ENCODE measurements at regions not wholly inside any gene's neighbourhood (a gene's known extent, or its start where the extent isn't known, plus 50 kb on each side); places are given as distances from the start of the nearest gene placed in this dataset.

DNA sequence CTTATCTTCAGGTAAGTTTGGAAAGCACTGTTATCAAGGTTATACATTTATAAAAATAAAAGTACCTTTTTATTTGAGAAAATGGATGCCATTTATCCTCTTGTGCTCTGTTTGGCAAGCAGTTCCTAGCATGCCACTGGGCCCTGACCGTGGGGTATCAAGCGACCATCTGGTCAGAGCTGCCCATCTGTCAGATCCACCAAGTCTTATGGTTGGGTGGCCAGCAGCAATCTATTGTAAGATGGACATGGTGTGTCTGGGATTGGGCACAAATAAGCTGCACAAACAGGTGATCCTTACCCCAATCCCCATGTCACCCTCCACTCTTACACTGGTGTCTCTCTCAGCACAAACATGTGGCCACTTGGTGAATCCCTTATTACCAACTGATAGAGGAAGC is 178.5 kb downstream of the DLEU7 start:
- H3K4me1 ChIP-seq (ENCODE audit: control insufficient read depth, insufficient read depth, low read length): no peaks in the 10 kb centered on the region
- no peak overlapping the region for H3K4me3 ChIP-seq (ENCODE audit: low read depth, low read length)
- H3K27ac ChIP-seq (ENCODE audit: extremely low read depth, low read depth, low read length): no peak overlapping the region
- ChIA-PET CTCF (no interaction called here), POLR2A (no interaction called here)
- H3K9me3 ChIP-seq (ENCODE audit: control insufficient read depth, insufficient read depth, low read depth, low read length): no peaks in the 10 kb centered on the region
- no peaks in the 10 kb centered on the region for H3K36me3 ChIP-seq (ENCODE audit: control insufficient read depth in 2 of 2, insufficient read depth in 1 of 2, low read length in 2 of 2)
- TF ChIP-seq ZNF174 (tag by site-specific recombination; IDR thresholded peaks at IDR 0.05): no peak
- TF ChIP-seq ZNF558 (tag by site-specific recombination; IDR thresholded peaks at IDR 0.05): no peak
- TF ChIP-seq ZNF660 (tag by site-specific recombination; IDR thresholded peaks at IDR 0.05): no peak
- TF ChIP-seq ZNF169 (tag by site-specific recombination; IDR thresholded peaks at IDR 0.05): no peak
- no peak for TF ChIP-seq ZNF350 (tag by site-specific recombination; IDR thresholded peaks at IDR 0.05)
- TF ChIP-seq ZNF501 (tag by site-specific recombination; IDR thresholded peaks at IDR 0.05): no peak

- H3K9me3 ChIP-seq (ENCODE audit: control insufficient read depth, insufficient read depth, low read depth, low read length): no peaks in the 10 kb centered on the region
- ChIA-PET CTCF (no interaction called here), POLR2A (no interaction called here)
- TF ChIP-seq ZNF132 (tag by site-specific recombination; IDR thresholded peaks at IDR 0.05; ENCODE audit: borderline replicate concordance) (no peak), TCF7L2 (IDR thresholded peaks at IDR 0.05; ENCODE audit: borderline replicate concordance, low read depth, low read length) (no peak), ZNF350 (tag by site-specific recombination; IDR thresholded peaks at IDR 0.05) (no peak), ZNF114 (tag by site-specific recombination; IDR thresholded peaks at IDR 0.05) (no peak), GLI4 (tag by site-specific recombination; IDR thresholded peaks at IDR 0.05) (no peak), HOXA7 (CRISPR knock-in tag; IDR thresholded peaks at IDR 0.05; ENCODE audit: borderline replicate concordance) (no peak), ZNF433 (tag by site-specific recombination; IDR thresholded peaks at IDR 0.05; ENCODE audit: low read depth) (no peak), ZNF777 (tag by site-specific recombination; IDR thresholded peaks at IDR 0.05; ENCODE audit: borderline replicate concordance) (no peak), KLF1 (tag by site-specific recombination; IDR thresholded peaks at IDR 0.05) (no peak), PBX3 (CRISPR knock-in tag; IDR thresholded peaks at IDR 0.05) (no peak), ZNF660 (tag by site-specific recombination; IDR thresholded peaks at IDR 0.05) (no peak), KLF16 (tag by site-specific recombination; IDR thresholded peaks at IDR 0.05) (no peak), ZNF548 (tag by site-specific recombination; IDR thresholded peaks at IDR 0.05) (no peak), ZBTB6 (tag by site-specific recombination; IDR thresholded peaks at IDR 0.05) (no peak)
- TF ChIP-seq, protein P1, sequence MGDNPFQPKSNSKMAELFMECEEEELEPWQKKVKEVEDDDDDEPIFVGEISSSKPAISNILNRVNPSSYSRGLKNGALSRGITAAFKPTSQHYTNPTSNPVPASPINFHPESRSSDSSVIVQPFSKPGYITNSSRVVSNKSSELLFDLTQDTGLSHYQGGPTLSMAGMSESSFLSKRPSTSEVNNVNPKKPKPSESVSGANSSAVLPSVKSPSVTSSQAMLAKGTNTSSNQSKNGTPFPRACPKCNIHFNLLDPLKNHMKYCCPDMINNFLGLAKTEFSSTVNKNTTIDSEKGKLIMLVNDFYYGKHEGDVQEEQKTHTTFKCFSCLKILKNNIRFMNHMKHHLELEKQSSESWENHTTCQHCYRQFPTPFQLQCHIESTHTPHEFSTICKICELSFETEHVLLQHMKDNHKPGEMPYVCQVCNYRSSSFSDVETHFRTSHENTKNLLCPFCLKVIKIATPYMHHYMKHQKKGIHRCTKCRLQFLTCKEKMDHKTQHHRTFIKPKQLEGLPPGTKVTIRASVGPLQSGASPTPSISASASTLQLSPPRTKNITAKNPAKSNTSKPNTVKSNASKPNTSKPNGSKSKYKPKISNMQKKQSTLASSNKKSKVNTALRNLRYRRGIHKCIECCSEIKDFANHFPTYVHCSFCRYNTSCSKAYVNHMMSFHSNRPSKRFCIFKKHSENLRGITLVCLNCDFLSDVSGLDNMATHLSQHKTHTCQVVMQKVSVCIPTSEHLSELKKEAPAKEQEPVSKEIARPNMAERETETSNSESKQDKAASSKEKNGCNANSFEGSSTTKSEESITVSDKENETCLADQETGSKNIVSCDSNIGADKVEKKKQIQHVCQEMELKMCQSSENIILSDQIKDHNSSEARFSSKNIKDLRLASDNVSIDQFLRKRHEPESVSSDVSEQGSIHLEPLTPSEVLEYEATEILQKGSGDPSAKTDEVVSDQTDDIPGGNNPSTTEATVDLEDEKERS (tag by site-specific recombination; IDR thresholded peaks at IDR 0.05): no peak
- TF ChIP-seq, protein P2, sequence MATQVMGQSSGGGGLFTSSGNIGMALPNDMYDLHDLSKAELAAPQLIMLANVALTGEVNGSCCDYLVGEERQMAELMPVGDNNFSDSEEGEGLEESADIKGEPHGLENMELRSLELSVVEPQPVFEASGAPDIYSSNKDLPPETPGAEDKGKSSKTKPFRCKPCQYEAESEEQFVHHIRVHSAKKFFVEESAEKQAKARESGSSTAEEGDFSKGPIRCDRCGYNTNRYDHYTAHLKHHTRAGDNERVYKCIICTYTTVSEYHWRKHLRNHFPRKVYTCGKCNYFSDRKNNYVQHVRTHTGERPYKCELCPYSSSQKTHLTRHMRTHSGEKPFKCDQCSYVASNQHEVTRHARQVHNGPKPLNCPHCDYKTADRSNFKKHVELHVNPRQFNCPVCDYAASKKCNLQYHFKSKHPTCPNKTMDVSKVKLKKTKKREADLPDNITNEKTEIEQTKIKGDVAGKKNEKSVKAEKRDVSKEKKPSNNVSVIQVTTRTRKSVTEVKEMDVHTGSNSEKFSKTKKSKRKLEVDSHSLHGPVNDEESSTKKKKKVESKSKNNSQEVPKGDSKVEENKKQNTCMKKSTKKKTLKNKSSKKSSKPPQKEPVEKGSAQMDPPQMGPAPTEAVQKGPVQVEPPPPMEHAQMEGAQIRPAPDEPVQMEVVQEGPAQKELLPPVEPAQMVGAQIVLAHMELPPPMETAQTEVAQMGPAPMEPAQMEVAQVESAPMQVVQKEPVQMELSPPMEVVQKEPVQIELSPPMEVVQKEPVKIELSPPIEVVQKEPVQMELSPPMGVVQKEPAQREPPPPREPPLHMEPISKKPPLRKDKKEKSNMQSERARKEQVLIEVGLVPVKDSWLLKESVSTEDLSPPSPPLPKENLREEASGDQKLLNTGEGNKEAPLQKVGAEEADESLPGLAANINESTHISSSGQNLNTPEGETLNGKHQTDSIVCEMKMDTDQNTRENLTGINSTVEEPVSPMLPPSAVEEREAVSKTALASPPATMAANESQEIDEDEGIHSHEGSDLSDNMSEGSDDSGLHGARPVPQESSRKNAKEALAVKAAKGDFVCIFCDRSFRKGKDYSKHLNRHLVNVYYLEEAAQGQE (tag by site-specific recombination; IDR thresholded peaks at IDR 0.05): no peak
- TF ChIP-seq, protein P3, sequence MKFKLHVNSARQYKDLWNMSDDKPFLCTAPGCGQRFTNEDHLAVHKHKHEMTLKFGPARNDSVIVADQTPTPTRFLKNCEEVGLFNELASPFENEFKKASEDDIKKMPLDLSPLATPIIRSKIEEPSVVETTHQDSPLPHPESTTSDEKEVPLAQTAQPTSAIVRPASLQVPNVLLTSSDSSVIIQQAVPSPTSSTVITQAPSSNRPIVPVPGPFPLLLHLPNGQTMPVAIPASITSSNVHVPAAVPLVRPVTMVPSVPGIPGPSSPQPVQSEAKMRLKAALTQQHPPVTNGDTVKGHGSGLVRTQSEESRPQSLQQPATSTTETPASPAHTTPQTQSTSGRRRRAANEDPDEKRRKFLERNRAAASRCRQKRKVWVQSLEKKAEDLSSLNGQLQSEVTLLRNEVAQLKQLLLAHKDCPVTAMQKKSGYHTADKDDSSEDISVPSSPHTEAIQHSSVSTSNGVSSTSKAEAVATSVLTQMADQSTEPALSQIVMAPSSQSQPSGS (tag by site-specific recombination; IDR thresholded peaks at IDR 0.05; ENCODE audit: low read depth): no peak
- no peak overlapping the region for H3K27ac ChIP-seq (ENCODE audit: extremely low read depth, low read depth, low read length)
- no peaks in the 10 kb centered on the region for H3K36me3 ChIP-seq (ENCODE audit: control insufficient read depth in 2 of 2, insufficient read depth in 1 of 2, low read length in 2 of 2)
- H3K4me3 ChIP-seq (ENCODE audit: low read depth, low read length): no peak overlapping the region
- no peaks in the 10 kb centered on the region; the same call in 1 of the 2 replicates for H3K4me1 ChIP-seq (ENCODE audit: control insufficient read depth, insufficient read depth, low read length)
These were observed 175.4 kb downstream of the DLEU7 start for GRCh38 chr13:50668049-50668448.

Data from HEK293 (cell line).